GM12872 (cell line): ENCODE measurements at regions not wholly inside any gene's neighbourhood (a gene's known extent, or its start where the extent isn't known, plus 50 kb on each side); places are given as distances from the start of the nearest gene placed in this dataset.

Experiments
- CTCF ChIP-seq: IDR thresholded peaks from 3 replicates; pipeline ENCODE4 v1.5.1; 2011; ENCODE audit warnings: low read depth, mild to moderate bottlenecking, low read length, moderate library complexity; ENCODE audit not compliant: insufficient read depth

GRCh38 chr2:191610756-191611155 is 67.2 kb upstream of the NABP1 start:
- TF ChIP-seq CTCF, result no peak

GRCh38 chr2:191611614-191612013 is 66.3 kb upstream of the NABP1 start:
- TF ChIP-seq CTCF, result no peak

GRCh38 chr2:191612496-191612895 is 65.4 kb upstream of the NABP1 start:
- no peak for TF ChIP-seq CTCF

GRCh38 chr2:191614759-191615158 is 63.2 kb upstream of the NABP1 start:
- TF ChIP-seq CTCF, result no peak

- TF ChIP-seq CTCF, result no peak
Observed at GRCh38 chr2:191615596-191615995, 62.3 kb upstream of the NABP1 start.

GRCh38 chr2:191617575-191617974 is 60.4 kb upstream of the NABP1 start:
- no peak for TF ChIP-seq CTCF

- TF ChIP-seq CTCF, result no peak
Observed at GRCh38 chr2:191618046-191618780, 59.7 kb upstream of the NABP1 start.

GRCh38 chr2:191618786-191619185 is 59.1 kb upstream of the NABP1 start:
- no peak for TF ChIP-seq CTCF
